HEK293 (cell line): ENCODE measurements at regions not wholly inside any gene's neighbourhood (a gene's known extent, or its start where the extent isn't known, plus 50 kb on each side); places are given as distances from the start of the nearest gene placed in this dataset.

Source experiments
- CTCF ChIA-PET: fragments of 350-600 bp; formaldehyde crosslinking; extraction: SDS; loops from one replicate; lab custom pipeline; 2021; ENCODE audit warnings: antibody characterized with exemption; lab: Yijun Ruan, JAX
- POLR2A ChIA-PET: fragments of 300-600 bp; formaldehyde crosslinking; extraction: SDS; loops from one replicate; lab custom pipeline; 2020; ENCODE audit warnings: antibody characterized with exemption, inconsistent platforms; lab: Yijun Ruan, JAX
- H3K27ac ChIP-seq: fragments of 200-500 bp; sonication (Bioruptor generic); 2 replicates; pipeline ENCODE4 v1.5.1; 2014; ENCODE audit warnings: low read depth, low read length, control low read depth, inconsistent platforms; ENCODE audit errors: extremely low read depth
- H3K36me3 ChIP-seq, 2 experiments: fragments of 200-500 bp in 1 of 2; sonication (Bioruptor generic) in 1 of 2; 1 replicate in 1 of 2; 2 replicates in 1 of 2; pipeline ENCODE4 v1.5.1; 2014 to 2017; ENCODE audit warnings: inconsistent platforms in 2 of 2, low read length in 2 of 2; ENCODE audit not compliant: control insufficient read depth in 2 of 2, insufficient read depth in 1 of 2
- H3K4me1 ChIP-seq: fragments of 200-500 bp; sonication (Bioruptor generic); 2 replicates; pipeline ENCODE4 v1.5.1; 2014; ENCODE audit warnings: mild to moderate bottlenecking, low read length, inconsistent platforms; ENCODE audit not compliant: control insufficient read depth, insufficient read depth
- H3K4me3 ChIP-seq: 2 replicates; pipeline ENCODE4 v1.5.1; 2011; ENCODE audit warnings: low read depth, mild to moderate bottlenecking, control low read depth, low read length, moderate library complexity
- H3K9me3 ChIP-seq: fragments of 200-500 bp; sonication (Bioruptor generic); 2 replicates; pipeline ENCODE4 v1.5.1; 2014; ENCODE audit warnings: low read depth, low read length, inconsistent platforms; ENCODE audit not compliant: control insufficient read depth, insufficient read depth
- BCL11A ChIP-seq: fragments of 450-650 bp; formaldehyde crosslinking; IDR thresholded peaks from 2 replicates; pipeline ENCODE4 v1.5.1; 2016; ENCODE audit warnings: low read depth, missing biosample characterization, missing genetic modification characterization
- HOXA7 ChIP-seq: sonication (generic); formaldehyde crosslinking; IDR thresholded peaks from 2 replicates; pipeline ENCODE4 v1.8.1; 2022; ENCODE audit warnings: missing genetic modification reagents, borderline replicate concordance
- HOXC10 ChIP-seq: sonication (generic); formaldehyde crosslinking; IDR thresholded peaks from 2 replicates; pipeline ENCODE4 v1.8.1; 2023; ENCODE audit warnings: mild to moderate bottlenecking, missing genetic modification reagents
- MEIS1 ChIP-seq: sonication (generic); formaldehyde crosslinking; IDR thresholded peaks from 2 replicates; pipeline ENCODE4 v1.8.1; 2022; ENCODE audit warnings: missing genetic modification reagents, mild to moderate bottlenecking, borderline replicate concordance
- RBAK ChIP-seq: fragments of 450-650 bp; formaldehyde crosslinking; IDR thresholded peaks from 2 replicates; pipeline ENCODE4 v1.5.1; 2016; ENCODE audit warnings: missing biosample characterization, missing genetic modification characterization
- REPIN1 ChIP-seq: fragments of 450-650 bp; formaldehyde crosslinking; IDR thresholded peaks from 2 replicates; pipeline ENCODE4 v1.5.1; 2017; ENCODE audit warnings: missing biosample characterization, missing genetic modification characterization, low read depth
- SCRT1 ChIP-seq: fragments of 450-650 bp; formaldehyde crosslinking; IDR thresholded peaks from 2 replicates; pipeline ENCODE4 v1.5.1; 2016; ENCODE audit warnings: missing biosample characterization, missing genetic modification characterization, borderline replicate concordance
- SP2 ChIP-seq: fragments of 450-650 bp; formaldehyde crosslinking; IDR thresholded peaks from 2 replicates; pipeline ENCODE4 v1.5.1; 2016; ENCODE audit warnings: missing biosample characterization, missing genetic modification characterization
- SP3 ChIP-seq: fragments of 450-650 bp; formaldehyde crosslinking; IDR thresholded peaks from 2 replicates; pipeline ENCODE4 v1.5.1; 2016; ENCODE audit warnings: missing biosample characterization, missing genetic modification characterization
- SP7 ChIP-seq: fragments of 450-650 bp; formaldehyde crosslinking; IDR thresholded peaks from 2 replicates; pipeline ENCODE4 v1.5.1; 2016; ENCODE audit warnings: missing biosample characterization, missing genetic modification characterization
- ZBTB1 ChIP-seq: fragments of 450-650 bp; formaldehyde crosslinking; IDR thresholded peaks from 2 replicates; pipeline ENCODE4 v1.5.1; 2016; ENCODE audit warnings: missing biosample characterization, missing genetic modification characterization
- ZBTB8A ChIP-seq: fragments of 450-650 bp; formaldehyde crosslinking; IDR thresholded peaks from 2 replicates; pipeline ENCODE4 v1.5.1; 2016; ENCODE audit warnings: missing biosample characterization, missing genetic modification characterization
- ZFP69B ChIP-seq: fragments of 450-650 bp; formaldehyde crosslinking; IDR thresholded peaks from 2 replicates; pipeline ENCODE4 v1.5.1; 2016; ENCODE audit warnings: missing biosample characterization, missing genetic modification characterization
- ZNF114 ChIP-seq: fragments of 450-650 bp; formaldehyde crosslinking; IDR thresholded peaks from 2 replicates; pipeline ENCODE4 v1.5.0; 2017; ENCODE audit warnings: missing biosample characterization, missing genetic modification characterization
- ZNF121 ChIP-seq: fragments of 450-650 bp; formaldehyde crosslinking; IDR thresholded peaks from 2 replicates; pipeline ENCODE4 v1.5.1; 2016; ENCODE audit warnings: missing biosample characterization, missing genetic modification characterization
- ZNF140 ChIP-seq: fragments of 450-650 bp; formaldehyde crosslinking; IDR thresholded peaks from 2 replicates; pipeline ENCODE4 v1.5.1; 2016; ENCODE audit warnings: missing biosample characterization, missing genetic modification characterization
- ZNF184 ChIP-seq: fragments of 450-650 bp; IDR thresholded peaks from 2 replicates; pipeline ENCODE4 v1.5.1; 2018; ENCODE audit warnings: missing biosample characterization, mild to moderate bottlenecking, missing genetic modification characterization
- ZNF2 ChIP-seq: fragments of 450-650 bp; formaldehyde crosslinking; IDR thresholded peaks from 2 replicates; pipeline ENCODE4 v1.5.1; 2016; ENCODE audit warnings: missing biosample characterization, missing genetic modification characterization
- ZNF362 ChIP-seq: fragments of 450-650 bp; formaldehyde crosslinking; IDR thresholded peaks from 2 replicates; pipeline ENCODE4 v1.5.1; 2016; ENCODE audit warnings: missing biosample characterization, missing genetic modification characterization
- ZNF366 ChIP-seq: fragments of 450-650 bp; formaldehyde crosslinking; conservative IDR thresholded peaks from 2 replicates; pipeline ENCODE4 v1.5.1; 2016; ENCODE audit warnings: missing biosample characterization, missing genetic modification characterization
- ZNF37A ChIP-seq: fragments of 450-650 bp; IDR thresholded peaks from 2 replicates; pipeline ENCODE4 v1.5.1; 2018; ENCODE audit warnings: missing biosample characterization, missing genetic modification characterization
- ZNF394 ChIP-seq: fragments of 450-650 bp; formaldehyde crosslinking; IDR thresholded peaks from 2 replicates; pipeline ENCODE4 v1.5.1; 2016; ENCODE audit warnings: missing biosample characterization, missing genetic modification characterization, mild to moderate bottlenecking, moderate library complexity, borderline replicate concordance
- ZNF404 ChIP-seq: fragments of 450-650 bp; formaldehyde crosslinking; IDR thresholded peaks from 2 replicates; pipeline ENCODE4 v1.5.1; 2017; ENCODE audit warnings: missing biosample characterization, missing genetic modification characterization
- ZNF530 ChIP-seq: fragments of 450-650 bp; formaldehyde crosslinking; IDR thresholded peaks from 2 replicates; pipeline ENCODE4 v1.5.1; 2016; ENCODE audit warnings: low read depth, missing biosample characterization, missing genetic modification characterization
- ZNF548 ChIP-seq: fragments of 450-650 bp; formaldehyde crosslinking; IDR thresholded peaks from 2 replicates; pipeline ENCODE4 v1.5.1; 2016; ENCODE audit warnings: missing biosample characterization, missing genetic modification characterization
- ZNF549 ChIP-seq: fragments of 450-650 bp; IDR thresholded peaks from 2 replicates; pipeline ENCODE4 v1.5.1; 2018; ENCODE audit warnings: missing biosample characterization, missing genetic modification characterization, mild to moderate bottlenecking, inconsistent platforms, moderate library complexity
- ZNF571 ChIP-seq: fragments of 450-650 bp; formaldehyde crosslinking; IDR thresholded peaks from 2 replicates; pipeline ENCODE4 v1.5.0; 2017; ENCODE audit warnings: missing biosample characterization, missing genetic modification characterization
- ZNF626 ChIP-seq: fragments of 450-650 bp; sonication (Bioruptor Pico); formaldehyde crosslinking; IDR thresholded peaks from 2 replicates; pipeline ENCODE4 v1.5.1; 2018; ENCODE audit warnings: missing biosample characterization, missing genetic modification characterization, inconsistent platforms
- ZNF639 ChIP-seq: fragments of 450-650 bp; formaldehyde crosslinking; IDR thresholded peaks from 2 replicates; pipeline ENCODE4 v1.5.1; 2016; ENCODE audit warnings: missing biosample characterization, missing genetic modification characterization
- ZNF654 ChIP-seq: fragments of 450-650 bp; formaldehyde crosslinking; IDR thresholded peaks from 2 replicates; pipeline ENCODE4 v1.5.1; 2016; ENCODE audit warnings: low read depth, missing biosample characterization, missing genetic modification characterization
- ZNF677 ChIP-seq: fragments of 450-650 bp; IDR thresholded peaks from 2 replicates; pipeline ENCODE4 v1.5.0; 2018; ENCODE audit warnings: missing biosample characterization, mild to moderate bottlenecking, missing genetic modification characterization, moderate library complexity
- ZNF843 ChIP-seq: fragments of 450-650 bp; formaldehyde crosslinking; IDR thresholded peaks from 2 replicates; pipeline ENCODE4 v1.5.1; 2016; ENCODE audit warnings: missing biosample characterization, missing genetic modification characterization

- H3K36me3 ChIP-seq, result no peaks in the 10 kb centered on the region
- H3K27ac ChIP-seq, result no peak overlapping the region
- H3K9me3 ChIP-seq, result no peaks in the 10 kb centered on the region
- H3K4me1 ChIP-seq, result no peaks in the 10 kb centered on the region
- TF ChIP-seq SP7 (no peak), ZNF654 (tag by site-specific recombination) (no peak), ZNF677 (tag by site-specific recombination) (no peak), ZNF549 (tag by site-specific recombination) (no peak)
- no peak overlapping the region for H3K4me3 ChIP-seq
- ChIA-PET CTCF (interaction anchor here (0.9 kb wide), 1 partner anchor 159 kb away, joined by 4 read pairs; no protein-coding TSS in a partner anchor), POLR2A (no interaction called here)
Measured at GRCh38 chr2:102081606-102082005, 60.9 kb upstream of the IL1R1 start.

- TF ChIP-seq ZNF362 (tag by site-specific recombination) (no peak), MEIS1 (CRISPR knock-in tag) (no peak), ZNF639 (tag by site-specific recombination) (no peak), ZBTB8A (tag by site-specific recombination) (no peak), ZNF626 (tag by site-specific recombination) (no peak), RBAK (no peak), ZNF530 (no peak), ZNF571 (tag by site-specific recombination) (no peak), ZNF548 (tag by site-specific recombination) (no peak), ZNF366 (tag by site-specific recombination) (no peak), ZNF121 (tag by site-specific recombination) (no peak), ZNF843 (tag by site-specific recombination) (no peak), ZNF37A (no peak), SCRT1 (no peak), REPIN1 (no peak), HOXC10 (CRISPR knock-in tag) (no peak), ZBTB1 (tag by site-specific recombination) (no peak)
- ChIA-PET POLR2A (no interaction called here), CTCF (interaction anchor here (0.7 kb wide), 1 partner anchor 1082 kb away, joined by 3 read pairs; no protein-coding TSS in a partner anchor)
- H3K4me3 ChIP-seq, result no peak overlapping the region
- H3K4me1 ChIP-seq, result no peaks in the 10 kb centered on the region
- H3K27ac ChIP-seq, result no peak overlapping the region
- no peaks in the 10 kb centered on the region for H3K9me3 ChIP-seq
- no peaks in the 10 kb centered on the region for H3K36me3 ChIP-seq
Measured at GRCh38 chr2:102082571-102083392, 59.8 kb upstream of the IL1R1 start.

GRCh38 chr2:102083393-102083703 lies 59.2 kb upstream of the IL1R1 start:
- Histone ChIP-seq H3K27ac (no peak overlapping the region), H3K9me3 (no peaks in the 10 kb centered on the region), H3K36me3 (no peaks in the 10 kb centered on the region), H3K4me3 (no peak overlapping the region), H3K4me1 (no peaks in the 10 kb centered on the region)
- POLR2A ChIA-PET, result no interaction called here
- CTCF ChIA-PET, result no interaction called here
- TF ChIP-seq BCL11A (tag by site-specific recombination), result no peak
- no peak for TF ChIP-seq REPIN1
- TF ChIP-seq ZNF114, result no peak
- TF ChIP-seq ZNF549 (tag by site-specific recombination), result no peak
- no peak for TF ChIP-seq ZNF404
- TF ChIP-seq SP2 (tag by site-specific recombination), result no peak
- no peak for TF ChIP-seq ZNF394 (tag by site-specific recombination)
- no peak for TF ChIP-seq ZNF2
- TF ChIP-seq SP3 (tag by site-specific recombination), result no peak
- no peak for TF ChIP-seq ZNF626 (tag by site-specific recombination)
- no peak for TF ChIP-seq ZNF184 (tag by site-specific recombination)
- no peak for TF ChIP-seq ZNF140 (tag by site-specific recombination)
- TF ChIP-seq ZNF530, result no peak
- no peak for TF ChIP-seq ZNF366 (tag by site-specific recombination)
- TF ChIP-seq ZFP69B (tag by site-specific recombination), result no peak
- no peak for TF ChIP-seq HOXA7 (CRISPR knock-in tag)
